ENCODE measurements at regions not wholly inside any gene's neighbourhood (a gene's known extent, or its start where the extent isn't known, plus 50 kb on each side); places are given as distances from the start of the nearest gene placed in this dataset.

DNA sequence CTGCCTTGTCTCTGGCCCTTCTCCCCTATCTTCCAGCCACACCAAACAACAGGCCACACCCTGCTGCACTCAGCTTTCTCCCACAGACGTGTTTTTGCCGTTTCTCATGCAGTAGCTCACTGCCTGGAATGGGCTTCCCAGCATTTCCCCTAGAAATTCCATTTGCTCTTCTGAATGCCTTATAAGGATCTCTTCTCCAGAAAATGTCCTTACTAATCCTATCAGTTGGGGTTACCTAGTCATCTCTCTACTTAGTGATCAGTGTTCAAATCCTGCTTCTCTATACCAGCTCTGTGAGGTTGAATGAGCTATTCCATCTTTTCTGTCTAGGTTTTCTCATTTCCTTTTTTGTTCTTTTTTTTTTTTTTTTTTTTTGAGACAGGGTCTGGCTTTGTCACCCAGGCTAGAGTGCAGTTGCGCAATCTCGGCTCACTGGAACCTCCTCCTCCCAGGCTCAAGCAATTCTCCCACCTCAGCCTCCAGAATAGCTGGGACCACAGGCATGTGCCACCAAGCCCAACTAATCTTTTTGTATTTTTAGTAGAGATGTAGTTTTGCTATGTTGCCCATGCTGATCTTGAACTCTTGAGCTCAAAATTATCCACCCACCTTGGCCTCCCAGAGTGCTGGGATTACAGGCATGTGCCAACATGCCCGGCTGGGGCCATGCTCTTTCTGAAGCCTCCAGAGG lies 98.2 kb upstream of the CHD2 start:
- no peak for DNase-seq (ENCODE audit: low read depth, low spot score)
- Histone ChIP-seq H4K20me1 (ENCODE audit: control insufficient read depth, insufficient read depth) (no peaks in the 10 kb centered on the region), H3K9ac (ENCODE audit: control insufficient read depth, insufficient read depth, low read length) (no peak overlapping the region), H3K4me3 (no peak overlapping the region), H3K27me3 (replicated peaks in 1 of 2; ENCODE audit: control insufficient read depth in 2 of 2, insufficient read depth in 2 of 2, low read length in 1 of 2) (no peaks in the 10 kb centered on the region), H3K4me1 (ENCODE audit: control insufficient read depth, insufficient read depth, low read length) (peaks cover 13% of the 10 kb centered on the region), H3K9me3 (replicated peaks; ENCODE audit: control insufficient read depth, insufficient read depth, low read length) (no peaks in the 10 kb centered on the region), H3K36me3 (ENCODE audit: control insufficient read depth in 2 of 2, insufficient read depth in 2 of 2, low read length in 1 of 2) (no peaks in the 10 kb centered on the region), H2AFZ (ENCODE audit: control insufficient read depth, low read depth, low read length) (no peak overlapping the region), H3K4me2 (ENCODE audit: control insufficient read depth, insufficient read depth) (no peak overlapping the region), H3K79me2 (ENCODE audit: control insufficient read depth, insufficient read depth, low read length) (no peaks in the 10 kb centered on the region; the same call in none of the 2 replicates), H3K27ac (ENCODE audit: control insufficient read depth, insufficient read depth) (no peak overlapping the region)
- ChIA-PET CTCF (interaction anchor here (1.0 to 2.4 kb wide), 5 partner anchors 13 to 141 kb away, joined by 3 to 7 read pairs (median 4); no protein-coding TSS in a partner anchor), RAD21 (ENCODE audit: unreplicated experiment) (interaction anchor here (0.7 to 2.0 kb wide), 5 partner anchors 80 to 474 kb away, joined by 3 to 9 read pairs (median 4); no protein-coding TSS in a partner anchor), SMC1A (ENCODE audit: uncharacterized antibody, unreplicated experiment) (interaction anchor here (1.1 to 2.2 kb wide), 5 partner anchors 110 to 164 kb away, joined by 3 to 10 read pairs (median 3); no protein-coding TSS in a partner anchor), POLR2A (interaction anchor here (0.6 to 1.4 kb wide), 5 partner anchors 54 to 205 kb away, joined by 3 to 6 read pairs (median 3); partner anchors contain the start of gene CHD2)
- TF ChIP-seq CEBPB (IDR thresholded peaks at IDR 0.05; ENCODE audit: borderline replicate concordance in 1 of 2, low read depth in 2 of 2, low read length in 2 of 2): peak in 1 of 2 experiments; percentile 60; a peak in 1 of 4 replicates
- TF ChIP-seq CHD4 (IDR thresholded peaks at IDR 0.05): no peak
- in situ Hi-C loops (cut with MboI) (loop anchor here (5.0 kb wide), 1 partner anchor 225 kb away; no protein-coding TSS in a partner anchor), intact Hi-C loops (cut with micrococcal nuclease; ENCODE audit: unreplicated experiment) (no loop called here)
- WGBS (ENCODE audit: insufficient coverage, insufficient replicate concordance, low lambda C conversion rate, missing lambda C conversion rate): 89% methylated on average over 5 of the region's 5 CpGs
- no peak for ATAC-seq
- no TSS peak for BruUV-seq (replicated peaks)
- FAIRE-seq: no peak

DNA sequence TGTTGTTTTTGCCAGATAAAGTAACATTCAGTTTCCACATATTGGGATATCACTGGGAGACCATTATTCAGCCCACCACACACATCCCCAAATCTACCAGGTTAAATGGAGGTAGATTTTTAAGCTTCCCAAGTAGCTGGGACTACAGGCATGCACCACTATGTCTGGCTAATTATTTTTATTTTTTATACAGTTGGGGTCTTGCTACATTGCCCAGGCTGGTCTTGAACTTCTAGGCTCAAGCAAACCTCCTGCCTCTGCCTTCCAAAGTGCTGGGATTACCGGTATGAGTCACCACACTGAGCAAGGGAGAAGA lies 96.6 kb upstream of the CHD2 start:
- FAIRE-seq (no peak), DNase-seq (ENCODE audit: low read depth, low spot score) (no peak), ATAC-seq (no peak)
- Histone ChIP-seq H3K27me3 (replicated peaks in 1 of 2; ENCODE audit: control insufficient read depth in 2 of 2, insufficient read depth in 2 of 2, low read length in 1 of 2) (no peaks in the 10 kb centered on the region), H3K4me2 (ENCODE audit: control insufficient read depth, insufficient read depth) (no peak overlapping the region; the same call in 1 of the 2 replicates), H3K4me1 (ENCODE audit: control insufficient read depth, insufficient read depth, low read length) (peaks cover 13% of the 10 kb centered on the region), H4K20me1 (ENCODE audit: control insufficient read depth, insufficient read depth) (no peaks in the 10 kb centered on the region), H3K9ac (ENCODE audit: control insufficient read depth, insufficient read depth, low read length) (no peak overlapping the region), H3K9me3 (replicated peaks; ENCODE audit: control insufficient read depth, insufficient read depth, low read length) (no peaks in the 10 kb centered on the region), H3K27ac (ENCODE audit: control insufficient read depth, insufficient read depth) (peak overlapping the region; percentile 48), H3K4me3 (no peak overlapping the region), H3K79me2 (ENCODE audit: control insufficient read depth, insufficient read depth, low read length) (peaks cover 12% of the 10 kb centered on the region), H2AFZ (ENCODE audit: control insufficient read depth, low read depth, low read length) (peak overlapping the region; percentile 49), H3K36me3 (ENCODE audit: control insufficient read depth in 2 of 2, insufficient read depth in 2 of 2, low read length in 1 of 2) (no peaks in the 10 kb centered on the region)
- ChIA-PET POLR2A (interaction anchor here (1.0 to 2.1 kb wide), 4 partner anchors 28 to 114 kb away, joined by 3 to 12 read pairs (median 6); no protein-coding TSS in a partner anchor), RAD21 (ENCODE audit: unreplicated experiment) (interaction anchor here (0.9 to 2.0 kb wide), 2 partner anchors 8 to 118 kb away, joined by 5 to 8 read pairs; no protein-coding TSS in a partner anchor), CTCF (interaction anchor here (1.0 to 3.0 kb wide), 5 partner anchors 28 to 282 kb away, joined by 3 to 19 read pairs (median 3); no protein-coding TSS in a partner anchor), SMC1A (ENCODE audit: uncharacterized antibody, unreplicated experiment) (interaction anchor here (1.1 to 3.1 kb wide), 6 partner anchors 29 to 124 kb away, joined by 3 to 17 read pairs (median 8); partner anchors contain the start of gene CHD2)
- intact Hi-C loops (cut with micrococcal nuclease; ENCODE audit: unreplicated experiment) (no loop called here), in situ Hi-C loops (cut with MboI) (loop anchor here (5.0 kb wide), 1 partner anchor 224 kb away; no protein-coding TSS in a partner anchor)
- 0% methylated on average over 1 of the region's 1 CpG for WGBS (ENCODE audit: insufficient coverage, insufficient replicate concordance, low lambda C conversion rate, missing lambda C conversion rate)
- BruUV-seq (replicated peaks): no TSS peak
- no peak for TF ChIP-seq RB1 (IDR thresholded peaks at IDR 0.05; ENCODE audit: borderline replicate concordance)
- peak; percentile 64; the same call in 1 of the 2 replicates for TF ChIP-seq IRF4 (IDR thresholded peaks at IDR 0.05; ENCODE audit: low read depth, low read length)
- TF ChIP-seq, protein P1, sequence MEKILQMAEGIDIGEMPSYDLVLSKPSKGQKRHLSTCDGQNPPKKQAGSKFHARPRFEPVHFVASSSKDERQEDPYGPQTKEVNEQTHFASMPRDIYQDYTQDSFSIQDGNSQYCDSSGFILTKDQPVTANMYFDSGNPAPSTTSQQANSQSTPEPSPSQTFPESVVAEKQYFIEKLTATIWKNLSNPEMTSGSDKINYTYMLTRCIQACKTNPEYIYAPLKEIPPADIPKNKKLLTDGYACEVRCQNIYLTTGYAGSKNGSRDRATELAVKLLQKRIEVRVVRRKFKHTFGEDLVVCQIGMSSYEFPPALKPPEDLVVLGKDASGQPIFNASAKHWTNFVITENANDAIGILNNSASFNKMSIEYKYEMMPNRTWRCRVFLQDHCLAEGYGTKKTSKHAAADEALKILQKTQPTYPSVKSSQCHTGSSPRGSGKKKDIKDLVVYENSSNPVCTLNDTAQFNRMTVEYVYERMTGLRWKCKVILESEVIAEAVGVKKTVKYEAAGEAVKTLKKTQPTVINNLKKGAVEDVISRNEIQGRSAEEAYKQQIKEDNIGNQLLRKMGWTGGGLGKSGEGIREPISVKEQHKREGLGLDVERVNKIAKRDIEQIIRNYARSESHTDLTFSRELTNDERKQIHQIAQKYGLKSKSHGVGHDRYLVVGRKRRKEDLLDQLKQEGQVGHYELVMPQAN (conservative IDR thresholded peaks at IDR 0.05): 0 out of 2 replicates have a peak, but pooled peaks have one; percentile 34
- no peak for TF ChIP-seq ZSCAN29 (IDR thresholded peaks at IDR 0.05)
- TF ChIP-seq JUNB (IDR thresholded peaks at IDR 0.05): peak; percentile 82
- TF ChIP-seq, protein P2, sequence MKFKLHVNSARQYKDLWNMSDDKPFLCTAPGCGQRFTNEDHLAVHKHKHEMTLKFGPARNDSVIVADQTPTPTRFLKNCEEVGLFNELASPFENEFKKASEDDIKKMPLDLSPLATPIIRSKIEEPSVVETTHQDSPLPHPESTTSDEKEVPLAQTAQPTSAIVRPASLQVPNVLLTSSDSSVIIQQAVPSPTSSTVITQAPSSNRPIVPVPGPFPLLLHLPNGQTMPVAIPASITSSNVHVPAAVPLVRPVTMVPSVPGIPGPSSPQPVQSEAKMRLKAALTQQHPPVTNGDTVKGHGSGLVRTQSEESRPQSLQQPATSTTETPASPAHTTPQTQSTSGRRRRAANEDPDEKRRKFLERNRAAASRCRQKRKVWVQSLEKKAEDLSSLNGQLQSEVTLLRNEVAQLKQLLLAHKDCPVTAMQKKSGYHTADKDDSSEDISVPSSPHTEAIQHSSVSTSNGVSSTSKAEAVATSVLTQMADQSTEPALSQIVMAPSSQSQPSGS (IDR thresholded peaks at IDR 0.05; ENCODE audit: low read length): 0 out of 2 replicates have a peak, but pooled peaks have one; percentile 5
- TF ChIP-seq, protein P3, sequence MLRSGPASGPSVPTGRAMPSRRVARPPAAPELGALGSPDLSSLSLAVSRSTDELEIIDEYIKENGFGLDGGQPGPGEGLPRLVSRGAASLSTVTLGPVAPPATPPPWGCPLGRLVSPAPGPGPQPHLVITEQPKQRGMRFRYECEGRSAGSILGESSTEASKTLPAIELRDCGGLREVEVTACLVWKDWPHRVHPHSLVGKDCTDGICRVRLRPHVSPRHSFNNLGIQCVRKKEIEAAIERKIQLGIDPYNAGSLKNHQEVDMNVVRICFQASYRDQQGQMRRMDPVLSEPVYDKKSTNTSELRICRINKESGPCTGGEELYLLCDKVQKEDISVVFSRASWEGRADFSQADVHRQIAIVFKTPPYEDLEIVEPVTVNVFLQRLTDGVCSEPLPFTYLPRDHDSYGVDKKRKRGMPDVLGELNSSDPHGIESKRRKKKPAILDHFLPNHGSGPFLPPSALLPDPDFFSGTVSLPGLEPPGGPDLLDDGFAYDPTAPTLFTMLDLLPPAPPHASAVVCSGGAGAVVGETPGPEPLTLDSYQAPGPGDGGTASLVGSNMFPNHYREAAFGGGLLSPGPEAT (IDR thresholded peaks at IDR 0.05; ENCODE audit: low read depth): no peak
- no peak for TF ChIP-seq SMAD1 (IDR thresholded peaks at IDR 0.05; ENCODE audit: low read depth, partially characterized antibody)
